Activated naive CD8-positive, alpha-beta T cell treated with anti-CD3 and anti-CD28 coated beads, Interleukin-2, amount 10 ng/mL, durations not matched to agents 7 days and 5 days (primary cell): ENCODE measurements at regions not wholly inside any gene's neighbourhood (a gene's known extent, or its start where the extent isn't known, plus 50 kb on each side); places are given as distances from the start of the nearest gene placed in this dataset.

Experiments
- ATAC-seq: fragments of 150-1000 bp; cut with Tn5 transposase; one replicate; pipeline ENCODE4 v1.10.0; 2021; ENCODE audit warnings: low read depth, moderate library complexity
- POLR2A ChIA-PET: fragments of 350-600 bp; sonication (Branson Sonifier 250); formaldehyde crosslinking; loops from one replicate; lab custom pipeline; 2021; ENCODE audit warnings: antibody characterized with exemption; lab: Charles Lee
- DNase-seq: peaks from one replicate; pipeline ENCODE4 v3.0.0; 2021
- H3K27ac Mint-ChIP-seq: one replicate; pipeline ENCODE4 v1.8.0; 2022; ENCODE audit warnings: mild to moderate bottlenecking, mixed read lengths
- H3K27me3 Mint-ChIP-seq: one replicate; pipeline ENCODE4 v1.8.0; 2022; ENCODE audit warnings: mild to moderate bottlenecking, moderate library complexity, mixed read lengths
- H3K36me3 Mint-ChIP-seq: one replicate; pipeline ENCODE4 v1.8.0; 2021; ENCODE audit warnings: mild to moderate bottlenecking, mixed read lengths
- H3K4me1 Mint-ChIP-seq: one replicate; pipeline ENCODE4 v1.8.0; 2021; ENCODE audit warnings: mixed read lengths
- H3K4me3 Mint-ChIP-seq: one replicate; pipeline ENCODE4 v1.8.0; 2022; ENCODE audit warnings: mild to moderate bottlenecking, moderate library complexity, mixed read lengths
- H3K9me3 Mint-ChIP-seq: one replicate; pipeline ENCODE4 v1.8.0; 2021; ENCODE audit warnings: mixed read lengths

DNA sequence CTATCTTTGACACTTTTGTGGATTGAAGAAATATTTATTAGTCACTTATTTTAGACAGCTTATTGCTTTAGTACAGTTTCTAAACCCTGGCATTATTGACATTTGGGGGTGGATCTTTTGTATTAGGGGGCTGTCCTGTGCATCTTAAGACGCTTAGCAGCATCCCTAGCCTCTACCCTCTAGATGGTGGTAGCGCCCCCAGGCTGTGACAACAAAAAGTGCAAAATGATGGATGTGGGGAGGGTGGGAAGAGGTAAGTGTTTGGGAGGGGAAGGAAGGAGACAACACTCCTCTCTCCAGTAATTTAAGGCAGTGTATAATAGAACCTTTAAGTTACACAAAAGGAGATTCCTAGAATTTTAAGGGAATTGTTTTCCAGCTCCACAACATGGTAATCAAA, 1210.6 kb downstream of the C4orf33 start:
- H3K27me3 Mint-ChIP-seq: no peaks in the 10 kb centered on the region
- no peak overlapping the region for H3K4me3 Mint-ChIP-seq
- no peaks in the 10 kb centered on the region for H3K36me3 Mint-ChIP-seq
- no peak for ATAC-seq
- H3K9me3 Mint-ChIP-seq: peaks cover 5% of the 10 kb centered on the region
- POLR2A ChIA-PET: no interaction called here
- no peaks in the 10 kb centered on the region for H3K4me1 Mint-ChIP-seq
- no peak overlapping the region for H3K27ac Mint-ChIP-seq
- no peak for DNase-seq

- ATAC-seq (no peak), DNase-seq (no peak)
- POLR2A ChIA-PET: no interaction called here
- no peak overlapping the region for H3K27ac Mint-ChIP-seq
- H3K4me3 Mint-ChIP-seq: no peak overlapping the region
- H3K4me1 Mint-ChIP-seq: no peaks in the 10 kb centered on the region
- H3K36me3 Mint-ChIP-seq: no peaks in the 10 kb centered on the region
- no peaks in the 10 kb centered on the region for H3K27me3 Mint-ChIP-seq
- peaks cover 3% of the 10 kb centered on the region for H3K9me3 Mint-ChIP-seq
These were observed 1213.3 kb downstream of the C4orf33 start for GRCh38 chr4:130309221-130309620.

DNA sequence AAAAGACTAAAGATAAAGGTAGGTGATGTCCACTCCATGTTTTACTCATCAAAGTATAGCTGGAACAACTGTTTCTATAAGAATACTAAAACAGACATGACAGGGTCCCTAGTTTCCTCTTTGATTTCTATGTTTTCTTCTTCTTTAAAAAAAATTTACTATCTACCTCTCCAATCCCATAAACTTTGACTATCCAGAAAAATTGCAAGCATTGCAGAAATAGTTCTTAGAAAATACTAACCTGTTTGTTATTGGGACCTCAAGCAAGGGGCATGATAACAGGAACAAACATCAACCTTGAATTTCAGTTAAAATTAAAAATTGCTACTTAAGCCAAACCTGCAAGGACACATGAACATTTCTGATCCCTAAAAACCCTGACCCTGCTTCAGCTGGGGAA, 1226.5 kb downstream of the C4orf33 start:
- H3K9me3 Mint-ChIP-seq: no peaks in the 10 kb centered on the region
- H3K36me3 Mint-ChIP-seq: no peaks in the 10 kb centered on the region
- H3K27ac Mint-ChIP-seq: no peak overlapping the region
- DNase-seq (no peak), ATAC-seq (no peak)
- H3K4me1 Mint-ChIP-seq: no peaks in the 10 kb centered on the region
- POLR2A ChIA-PET: no interaction called here
- H3K27me3 Mint-ChIP-seq: no peaks in the 10 kb centered on the region
- no peak overlapping the region for H3K4me3 Mint-ChIP-seq

DNA sequence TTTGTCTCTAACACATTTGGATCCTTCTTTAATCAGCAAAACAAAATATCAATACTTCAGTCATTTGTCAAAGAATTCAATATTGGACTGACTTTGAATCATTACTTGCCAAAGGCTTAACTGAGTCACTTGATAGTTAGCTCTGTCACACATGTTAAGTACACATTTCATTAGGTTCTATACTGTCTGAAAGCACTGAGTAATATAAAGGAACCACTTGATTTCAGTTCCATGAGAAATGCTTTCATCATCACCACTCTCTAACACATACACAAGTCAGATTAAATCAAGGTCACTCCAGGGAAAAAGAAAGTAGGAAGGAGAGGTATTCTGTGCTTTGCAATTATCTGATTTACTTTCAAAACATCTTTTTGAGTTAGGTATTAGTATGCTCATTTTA, 1233.1 kb downstream of the C4orf33 start:
- DNase-seq (no peak), ATAC-seq (no peak)
- Mint-ChIP-seq H3K9me3 (no peaks in the 10 kb centered on the region), H3K4me3 (no peak overlapping the region), H3K4me1 (no peaks in the 10 kb centered on the region), H3K27ac (no peak overlapping the region), H3K36me3 (no peaks in the 10 kb centered on the region), H3K27me3 (no peaks in the 10 kb centered on the region)
- POLR2A ChIA-PET: no interaction called here

- H3K4me1 Mint-ChIP-seq: no peaks in the 10 kb centered on the region
- DNase-seq (no peak), ATAC-seq (no peak)
- no peak overlapping the region for H3K27ac Mint-ChIP-seq
- H3K27me3 Mint-ChIP-seq: no peaks in the 10 kb centered on the region
- H3K4me3 Mint-ChIP-seq: no peak overlapping the region
- POLR2A ChIA-PET: no interaction called here
- H3K36me3 Mint-ChIP-seq: no peaks in the 10 kb centered on the region
- H3K9me3 Mint-ChIP-seq: no peaks in the 10 kb centered on the region
These were observed 1237.3 kb downstream of the C4orf33 start for GRCh38 chr4:130333241-130333759.

DNA sequence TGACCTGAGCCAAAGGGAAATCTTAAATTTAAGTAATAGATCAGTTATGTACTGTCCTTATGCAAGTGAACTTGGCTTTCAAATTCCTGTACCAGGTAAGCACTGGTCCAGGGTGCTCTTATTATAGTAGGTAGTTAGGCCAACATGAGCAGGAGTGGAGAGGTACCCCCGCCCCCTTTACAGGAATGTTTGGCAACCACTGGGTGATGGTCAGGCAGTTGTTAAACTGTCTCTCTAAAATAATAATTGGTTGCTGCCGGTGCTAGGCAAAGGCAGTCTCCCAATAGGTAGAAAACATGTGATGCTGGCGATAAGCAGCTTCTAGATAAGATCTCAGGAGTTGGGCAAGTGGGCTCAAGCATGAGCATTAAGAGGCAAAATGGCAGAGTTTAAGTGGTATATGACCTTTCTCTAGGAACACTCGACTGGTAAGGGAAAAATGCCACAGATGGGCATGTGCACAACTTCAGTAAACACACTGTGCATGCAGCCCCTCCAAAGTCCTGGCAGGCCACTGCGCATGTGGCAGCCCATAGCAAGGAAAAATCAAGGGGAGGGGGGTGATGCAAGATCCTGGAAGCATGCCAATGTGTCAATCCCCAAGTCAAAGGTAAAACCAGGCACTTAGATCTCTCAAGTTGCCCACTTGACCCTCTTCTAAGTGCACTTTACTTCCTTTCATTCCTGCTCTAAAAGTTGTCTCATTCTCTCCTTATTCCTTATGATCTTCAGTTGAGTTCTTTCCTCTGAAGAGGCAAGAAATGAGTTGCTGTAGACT, 1239.7 kb downstream of the C4orf33 start:
- POLR2A ChIA-PET: no interaction called here
- H3K27me3 Mint-ChIP-seq: no peaks in the 10 kb centered on the region
- DNase-seq (no peak), ATAC-seq (no peak)
- no peaks in the 10 kb centered on the region for H3K4me1 Mint-ChIP-seq
- no peaks in the 10 kb centered on the region for H3K9me3 Mint-ChIP-seq
- H3K36me3 Mint-ChIP-seq: no peaks in the 10 kb centered on the region
- no peak overlapping the region for H3K27ac Mint-ChIP-seq
- H3K4me3 Mint-ChIP-seq: no peak overlapping the region

GRCh38 chr4:130336585-130337217, 1240.7 kb downstream of the C4orf33 start:
- POLR2A ChIA-PET: no interaction called here
- no peak for DNase-seq
- no peaks in the 10 kb centered on the region for H3K36me3 Mint-ChIP-seq
- no peak for ATAC-seq
- no peak overlapping the region for H3K4me3 Mint-ChIP-seq
- no peaks in the 10 kb centered on the region for H3K27me3 Mint-ChIP-seq
- no peaks in the 10 kb centered on the region for H3K4me1 Mint-ChIP-seq
- no peaks in the 10 kb centered on the region for H3K9me3 Mint-ChIP-seq
- no peak overlapping the region for H3K27ac Mint-ChIP-seq

GRCh38 chr4:130338851-130339250, 1242.9 kb downstream of the C4orf33 start:
- Mint-ChIP-seq H3K27me3 (no peaks in the 10 kb centered on the region), H3K27ac (no peak overlapping the region)

DNA sequence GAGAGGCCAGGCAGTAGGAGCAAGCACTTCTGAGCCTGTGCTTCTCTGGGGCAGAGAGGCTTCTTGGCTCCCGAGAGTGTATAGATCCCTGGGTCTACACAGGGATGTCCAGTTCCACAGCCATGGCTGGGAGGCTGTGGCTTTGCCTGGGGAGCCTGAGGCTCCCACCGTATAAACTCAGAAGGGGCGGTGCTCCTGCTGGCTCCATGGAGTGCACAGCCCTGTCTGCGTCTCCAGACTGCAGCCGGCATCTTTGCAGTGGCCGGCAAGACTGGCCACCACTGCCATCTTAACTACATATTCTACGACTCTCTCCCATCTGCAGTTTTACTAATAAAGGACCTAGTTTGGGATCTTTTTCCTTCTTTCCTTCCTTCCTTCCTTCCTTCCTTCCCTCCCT, 1253.8 kb downstream of the C4orf33 start:
- H3K27ac Mint-ChIP-seq: no peak overlapping the region
- no peak overlapping the region for H3K4me3 Mint-ChIP-seq
- DNase-seq (no peak), ATAC-seq (no peak)
- H3K27me3 Mint-ChIP-seq: no peaks in the 10 kb centered on the region
- no peaks in the 10 kb centered on the region for H3K36me3 Mint-ChIP-seq
- no peaks in the 10 kb centered on the region for H3K9me3 Mint-ChIP-seq
- no peaks in the 10 kb centered on the region for H3K4me1 Mint-ChIP-seq
- POLR2A ChIA-PET: no interaction called here

More at GRCh38 chr4:130338851-130339250, 1242.9 kb downstream of the C4orf33 start:
- ATAC-seq: no peak
- Mint-ChIP-seq H3K36me3 (no peaks in the 10 kb centered on the region), H3K9me3 (no peaks in the 10 kb centered on the region), H3K4me3 (no peak overlapping the region), H3K4me1 (no peaks in the 10 kb centered on the region)
- DNase-seq: no peak
- POLR2A ChIA-PET: no interaction called here

DNA sequence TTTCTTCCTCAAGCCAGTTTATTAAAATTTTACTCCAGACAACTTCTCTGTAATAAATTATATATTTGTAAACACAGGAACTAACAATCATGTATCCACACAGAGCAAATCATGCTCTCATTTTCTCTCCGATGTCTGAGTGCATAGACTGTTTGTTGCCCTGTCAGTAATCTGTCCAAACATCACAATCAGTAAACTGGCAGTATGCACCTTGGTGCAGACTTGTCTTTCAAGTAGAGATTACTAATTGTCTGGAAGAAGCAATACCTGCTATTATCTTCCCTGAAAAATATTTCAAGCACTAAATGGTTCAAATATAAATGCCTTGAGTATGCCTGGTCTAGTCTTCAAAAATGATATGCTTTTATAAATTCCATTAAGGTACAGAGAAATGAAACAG, 1260.9 kb downstream of the C4orf33 start:
- H3K4me3 Mint-ChIP-seq: no peak overlapping the region
- no peaks in the 10 kb centered on the region for H3K4me1 Mint-ChIP-seq
- no peak overlapping the region for H3K27ac Mint-ChIP-seq
- DNase-seq (no peak), ATAC-seq (no peak)
- no peaks in the 10 kb centered on the region for H3K27me3 Mint-ChIP-seq
- POLR2A ChIA-PET: no interaction called here
- no peaks in the 10 kb centered on the region for H3K36me3 Mint-ChIP-seq
- H3K9me3 Mint-ChIP-seq: no peaks in the 10 kb centered on the region

GRCh38 chr4:130359542-130359941, 1263.6 kb downstream of the C4orf33 start:
- Mint-ChIP-seq H3K4me3 (no peak overlapping the region), H3K4me1 (no peaks in the 10 kb centered on the region), H3K27me3 (no peaks in the 10 kb centered on the region), H3K27ac (no peak overlapping the region), H3K9me3 (no peaks in the 10 kb centered on the region), H3K36me3 (no peaks in the 10 kb centered on the region)
- ATAC-seq: no peak
- POLR2A ChIA-PET: no interaction called here
- no peak for DNase-seq

- no peak for ATAC-seq
These were observed 1265.7 kb downstream of the C4orf33 start for GRCh38 chr4:130361616-130362015.

GRCh38 chr4:130368668-130369067, 1272.7 kb downstream of the C4orf33 start:
- Mint-ChIP-seq H3K9me3 (no peaks in the 10 kb centered on the region), H3K4me1 (no peaks in the 10 kb centered on the region), H3K4me3 (no peak overlapping the region), H3K36me3 (no peaks in the 10 kb centered on the region), H3K27me3 (no peaks in the 10 kb centered on the region), H3K27ac (no peak overlapping the region)
- DNase-seq: no peak
- ATAC-seq: no peak
- POLR2A ChIA-PET: no interaction called here

More at GRCh38 chr4:130361616-130362015, 1265.7 kb downstream of the C4orf33 start:
- POLR2A ChIA-PET: no interaction called here
- DNase-seq: no peak
- no peak overlapping the region for H3K4me3 Mint-ChIP-seq
- no peak overlapping the region for H3K27ac Mint-ChIP-seq
- no peaks in the 10 kb centered on the region for H3K27me3 Mint-ChIP-seq
- no peaks in the 10 kb centered on the region for H3K9me3 Mint-ChIP-seq
- H3K4me1 Mint-ChIP-seq: no peaks in the 10 kb centered on the region
- no peaks in the 10 kb centered on the region for H3K36me3 Mint-ChIP-seq

- POLR2A ChIA-PET: no interaction called here
- no peaks in the 10 kb centered on the region for H3K36me3 Mint-ChIP-seq
- no peak for ATAC-seq
- no peaks in the 10 kb centered on the region for H3K9me3 Mint-ChIP-seq
- DNase-seq: no peak
- no peaks in the 10 kb centered on the region for H3K27me3 Mint-ChIP-seq
- no peak overlapping the region for H3K4me3 Mint-ChIP-seq
- no peaks in the 10 kb centered on the region for H3K4me1 Mint-ChIP-seq
- no peak overlapping the region for H3K27ac Mint-ChIP-seq
These were observed 1297.3 kb downstream of the C4orf33 start for GRCh38 chr4:130393231-130393630.
